Hepatocyte (in vitro differentiated cells): ENCODE measurements at regions not wholly inside any gene's neighbourhood (a gene's known extent, or its start where the extent isn't known, plus 50 kb on each side); places are given as distances from the start of the nearest gene placed in this dataset.

ENCODE experiments used
- CTCF ChIP-seq: fragments of 200-600 bp; sonication (generic); IDR thresholded peaks from 2 replicates; pipeline ENCODE4 v1.5.1; 2016; ENCODE audit warnings: antibody characterized with exemption, mild to moderate bottlenecking; ENCODE audit not compliant: poor library complexity
- EZH2 ChIP-seq: fragments of 200-600 bp; sonication (generic); IDR thresholded peaks from 2 replicates; pipeline ENCODE4 v1.6.1; 2016; ENCODE audit warnings: antibody characterized with exemption, mild to moderate bottlenecking, borderline replicate concordance
- EZH2phosphoT487 ChIP-seq: fragments of 200-600 bp; sonication (generic); IDR thresholded peaks from one replicate; pipeline ENCODE4 v1.6.1; 2018; ENCODE audit warnings: antibody characterized with exemption, mild to moderate bottlenecking, low read depth, moderate library complexity; ENCODE audit not compliant: unreplicated experiment, severe bottlenecking

- TF ChIP-seq CTCF (no peak), EZH2 (no peak), EZH2phosphoT487 (no peak)
Observed at GRCh38 chr16:9333469-9333868, 242.0 kb downstream of the HAPSTR1 start.
